ENCODE measurements at regions not wholly inside any gene's neighbourhood (a gene's known extent, or its start where the extent isn't known, plus 50 kb on each side); places are given as distances from the start of the nearest gene placed in this dataset.
A peak's percentile ranks its signal among the peaks of the same experiment; 100 is the strongest.
"Not testable (repeated sequence)": the region's sequence is repeated elsewhere in the genome, so short reads cannot be mapped to it uniquely, and the experiment has no call there.

- peak; percentile 44 for DNase-seq
Measured at GRCh38 chr13:78137404-78138142, 218.9 kb upstream of the EDNRB start.

GRCh38 chr13:78136966-78137365 is 218.3 kb upstream of the EDNRB start:
- DNase-seq: no peak

DNA sequence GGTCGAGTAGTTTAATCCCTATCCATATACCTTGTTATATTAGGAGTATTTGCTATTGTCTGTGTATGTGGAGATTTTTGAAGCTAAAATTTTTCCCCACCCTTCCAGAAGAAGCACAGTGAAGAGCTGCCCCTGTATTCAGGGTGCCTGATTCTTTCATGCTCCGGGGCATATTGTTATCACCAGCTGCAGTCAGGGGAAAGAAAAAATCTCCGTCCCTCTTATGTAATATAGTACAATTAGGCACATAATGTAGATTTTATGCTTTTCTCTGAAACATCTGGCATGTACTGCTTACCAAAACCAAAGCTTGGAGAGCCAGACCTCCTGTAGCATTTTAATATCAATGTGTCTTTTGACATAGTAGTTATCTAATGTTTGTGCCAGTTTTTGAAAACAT is 214.9 kb upstream of the EDNRB start:
- no peak for DNase-seq

- DNase-seq: no peak
Measured at GRCh38 chr13:78131811-78132210, 213.2 kb upstream of the EDNRB start.

DNA sequence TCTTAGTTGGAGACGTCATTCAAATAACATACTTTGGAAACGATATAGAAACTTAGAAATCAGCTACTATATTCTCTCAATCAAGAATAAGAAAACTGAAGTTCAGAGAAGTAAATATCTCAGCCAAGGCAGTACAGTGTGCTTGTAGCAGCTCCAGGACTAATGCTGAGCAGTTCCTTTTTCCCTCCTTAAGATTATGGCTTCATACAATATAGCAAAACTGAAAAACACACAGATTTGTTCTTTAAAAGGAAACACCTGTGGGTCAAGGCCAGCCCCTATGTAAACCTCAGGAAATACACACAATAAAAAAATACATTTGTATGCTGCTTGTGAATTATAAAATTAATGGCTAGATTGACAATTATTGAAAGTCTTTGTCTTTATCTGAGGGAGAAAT is 212.7 kb upstream of the EDNRB start:
- no peak for DNase-seq

GRCh38 chr13:78129823-78130222 is 211.2 kb upstream of the EDNRB start:
- DNase-seq: no peak

DNA sequence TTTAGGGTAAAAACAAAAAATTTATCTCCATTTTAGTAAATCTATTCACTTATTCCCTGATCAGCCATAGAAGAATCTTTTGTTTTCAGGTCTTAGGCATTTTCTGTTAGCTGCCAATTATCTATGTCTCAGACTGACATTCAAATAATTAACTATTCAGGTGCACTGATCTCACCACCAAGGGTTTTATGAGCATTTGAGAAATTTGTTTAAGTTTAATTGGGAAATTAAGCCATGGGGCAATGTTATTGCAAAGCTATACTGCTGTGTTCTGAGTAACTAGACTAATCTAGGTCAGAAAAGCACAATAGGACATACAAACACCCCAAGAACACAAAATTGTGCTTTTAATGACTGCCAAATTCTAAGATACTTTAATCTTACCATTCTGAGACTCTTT is 210.7 kb upstream of the EDNRB start:
- DNase-seq: peak; percentile 2

GRCh38 chr13:78121459-78122348 is 203.1 kb upstream of the EDNRB start:
- DNase-seq: peak; percentile 42

- DNase-seq: no peak
Measured at GRCh38 chr13:78121001-78121400, 202.4 kb upstream of the EDNRB start.

DNA sequence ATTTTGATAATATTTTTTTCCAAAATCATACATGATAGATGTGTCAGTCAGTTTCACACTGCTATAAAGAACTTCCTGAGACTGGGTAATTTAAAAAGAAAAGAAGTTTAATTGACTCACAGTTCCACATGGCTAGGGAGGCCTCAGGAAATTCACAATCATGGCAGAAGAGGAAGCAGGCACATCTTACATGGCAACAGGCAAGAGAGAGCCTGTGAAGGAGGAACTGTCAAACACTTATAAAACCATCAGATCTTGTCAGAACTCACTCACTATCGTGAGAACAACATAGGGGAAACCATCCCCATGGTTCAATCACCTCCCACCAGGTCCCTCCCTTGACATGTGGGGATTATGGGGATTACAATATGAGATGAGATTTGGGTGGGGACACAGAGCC is 201.5 kb upstream of the EDNRB start:
- not testable (repeated sequence) for DNase-seq

DNA sequence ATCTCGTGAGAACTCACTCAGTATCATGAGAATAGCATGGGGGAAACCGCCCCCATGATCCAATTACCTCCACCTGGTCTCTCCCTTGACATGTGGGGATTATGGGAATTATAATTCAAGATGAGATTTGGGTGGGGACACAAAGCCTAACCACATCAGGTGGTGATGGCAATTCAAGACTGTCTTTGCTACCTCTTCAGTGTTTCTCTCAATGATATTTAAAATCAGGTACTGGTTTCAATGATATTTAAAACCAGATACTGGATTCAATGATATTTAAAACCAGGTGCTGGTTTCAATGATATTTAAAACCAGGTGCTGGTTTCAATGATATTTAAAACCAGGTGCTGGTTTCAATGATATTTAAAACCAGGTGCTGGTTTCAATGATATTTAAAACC is 198.4 kb upstream of the EDNRB start:
- not testable (repeated sequence) for DNase-seq

DNA sequence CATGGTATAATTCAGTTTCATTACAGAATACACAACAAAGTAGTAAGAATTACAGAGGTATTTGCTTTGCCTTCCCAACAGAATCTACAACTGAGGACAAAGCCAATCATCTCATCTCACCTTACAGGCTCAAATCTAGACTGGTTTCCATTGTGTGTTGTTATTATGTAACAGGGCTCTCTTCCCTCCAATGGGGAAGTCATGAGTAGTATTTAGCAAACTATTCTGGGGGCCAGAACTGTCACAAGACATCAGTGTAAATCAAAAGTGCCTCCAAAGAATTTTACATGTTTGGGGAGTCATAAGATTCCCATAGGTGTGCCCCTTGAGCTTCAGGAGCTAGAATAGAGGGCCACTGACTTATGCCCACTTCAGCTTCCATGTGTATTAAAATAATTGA is 187.0 kb upstream of the EDNRB start:
- DNase-seq: no peak

- DNase-seq: no peak
Measured at GRCh38 chr13:78103936-78104335, 185.3 kb upstream of the EDNRB start.

DNA sequence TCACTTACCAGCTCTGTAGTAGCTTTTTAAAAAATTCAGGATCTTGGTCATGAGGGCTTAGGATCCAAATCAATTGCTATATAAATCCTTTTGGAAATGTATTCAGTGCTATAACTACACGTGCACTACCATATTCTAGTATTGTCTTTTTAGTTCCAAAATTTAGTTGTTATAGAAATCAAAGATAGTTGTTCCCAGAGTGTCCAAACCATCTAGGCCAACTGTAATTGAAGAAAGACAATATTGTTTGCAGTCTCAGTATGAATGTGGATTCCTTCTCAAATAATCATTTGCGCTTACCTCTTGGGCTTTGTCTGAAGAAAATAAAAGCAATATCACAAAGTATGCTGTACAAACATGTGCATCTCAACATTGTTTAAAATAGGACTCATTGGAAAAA is 184.1 kb upstream of the EDNRB start:
- no peak for DNase-seq

- no peak for DNase-seq
Measured at GRCh38 chr13:78102121-78102677, 183.6 kb upstream of the EDNRB start.

DNA sequence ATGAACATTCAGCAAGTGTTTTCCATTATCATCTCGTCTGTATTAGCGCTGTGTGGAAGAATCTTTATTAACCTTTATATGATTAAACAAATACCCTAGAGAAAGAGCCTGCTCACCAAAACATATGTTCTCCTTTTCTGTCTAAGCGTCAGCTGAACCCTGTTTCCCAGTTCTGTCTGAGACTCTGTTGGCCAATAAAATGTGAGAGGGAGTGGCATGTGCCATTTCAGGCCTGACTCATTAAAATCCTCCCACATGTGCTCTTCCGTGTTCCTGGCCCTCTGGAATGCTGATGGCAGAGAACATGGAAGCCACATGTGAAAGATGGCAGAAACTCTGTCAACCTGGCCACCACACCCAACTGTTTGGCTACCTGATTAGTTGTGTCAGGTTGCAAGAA is 181.9 kb upstream of the EDNRB start:
- DNase-seq: no peak

- DNase-seq: no peak
Measured at GRCh38 chr13:78098249-78098648, 179.6 kb upstream of the EDNRB start.

- DNase-seq: no peak
Measured at GRCh38 chr13:78096221-78096620, 177.6 kb upstream of the EDNRB start.

- DNase-seq: no peak
Measured at GRCh38 chr13:78087966-78088678, 169.5 kb upstream of the EDNRB start.

GRCh38 chr13:78085434-78086225 is 167.0 kb upstream of the EDNRB start:
- no peak for DNase-seq

DNA sequence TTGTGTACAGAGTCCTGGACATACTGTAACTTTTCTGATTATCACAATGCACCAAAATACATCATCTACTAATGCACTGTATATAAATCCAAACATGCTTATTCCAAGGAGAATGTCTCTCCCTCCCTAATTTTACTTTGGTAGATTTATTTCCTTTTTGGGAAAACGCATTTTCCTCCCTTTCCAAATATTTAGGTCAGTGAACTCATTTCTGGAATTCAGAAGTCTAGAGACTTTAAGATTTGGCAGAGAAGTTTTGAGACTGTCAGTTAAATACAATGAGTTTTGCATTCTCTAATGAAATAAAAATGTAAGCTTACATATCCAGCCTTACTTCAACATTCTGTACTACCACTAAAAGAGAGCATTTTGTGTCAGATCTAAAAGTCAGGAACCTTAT is 165.8 kb upstream of the EDNRB start:
- no peak for DNase-seq

DNA sequence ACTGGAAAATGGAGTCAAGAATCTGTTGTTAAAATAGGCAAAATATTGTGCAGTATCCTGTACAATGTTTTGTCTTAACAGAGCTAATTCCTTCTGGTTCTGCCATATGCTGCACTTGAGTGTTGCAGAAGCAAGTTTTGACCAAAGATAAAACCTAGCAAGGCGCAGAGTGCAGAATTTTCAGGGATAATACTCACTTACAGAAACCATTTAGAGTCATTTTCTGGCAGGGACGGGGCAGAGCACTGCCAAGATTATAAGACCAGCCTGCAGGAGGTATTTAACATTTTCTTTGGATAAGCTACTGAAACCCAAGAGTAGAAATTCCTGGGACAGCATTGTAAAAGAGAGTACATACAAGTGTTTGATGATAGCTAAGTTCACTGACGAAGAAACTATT is 159.5 kb upstream of the EDNRB start:
- DNase-seq: no peak
